NCI-H2107 treated with DMSO at 0.1 percent for 48 hours (cell line): ENCODE measurements at regions not wholly inside any gene's neighbourhood (a gene's known extent, or its start where the extent isn't known, plus 50 kb on each side); places are given as distances from the start of the nearest gene placed in this dataset.
"Not testable (repeated sequence)": the region's sequence is repeated elsewhere in the genome, so short reads cannot be mapped to it uniquely, and the experiment has no call there.

Experiments
- DNase-seq: peaks from one replicate; lab custom pipeline; 2025; ENCODE audit not compliant: unreplicated experiment; lab: John Stamatoyannopoulos, UW

DNA sequence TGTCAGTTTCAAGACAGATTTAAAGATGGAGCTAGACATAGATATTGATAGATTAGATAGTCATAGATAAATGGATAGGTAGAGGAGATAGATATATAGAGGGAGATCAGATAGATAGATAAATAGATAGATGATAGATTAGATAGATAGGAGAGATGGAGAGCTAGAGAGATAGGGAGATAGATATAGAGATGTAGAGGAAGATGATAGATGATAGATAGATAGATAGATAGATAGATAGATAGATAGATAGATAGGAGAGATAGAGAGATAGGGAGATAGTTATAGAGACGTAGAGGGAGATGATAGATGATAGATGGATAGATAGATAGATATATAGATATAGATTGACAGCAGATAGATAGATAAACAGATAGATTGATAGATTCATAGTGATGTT, 1038.8 kb upstream of the AUTS2 start:
- DNase-seq: no peak

DNA sequence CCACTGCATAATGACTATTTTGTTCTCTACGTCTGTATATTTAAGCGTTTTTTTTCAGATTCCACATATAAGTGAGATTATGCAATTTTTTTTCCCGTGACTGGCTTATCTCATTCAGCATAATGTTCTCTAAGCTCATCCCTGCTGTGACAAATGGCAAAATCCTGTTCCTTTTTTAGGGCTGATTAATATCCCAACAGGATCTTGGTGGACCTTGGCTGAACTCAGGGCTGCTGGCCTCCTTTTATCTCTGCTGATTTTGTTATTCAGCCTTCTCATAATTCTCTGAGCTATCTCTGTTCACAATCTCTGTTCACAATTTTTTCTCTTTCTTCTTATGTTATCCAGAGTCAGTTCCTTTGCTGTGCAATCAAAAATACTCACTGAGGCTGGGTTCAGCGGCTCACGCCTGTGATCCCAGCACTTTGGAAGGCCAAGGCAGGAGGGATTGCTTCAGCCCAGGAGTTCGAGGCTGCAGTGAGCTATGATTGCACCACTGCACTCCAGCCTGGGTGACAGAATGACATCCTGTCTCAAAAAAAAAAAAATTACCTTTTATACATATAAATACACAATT, 1035.9 kb upstream of the AUTS2 start:
- DNase-seq: no peak

GRCh38 chr7:68564306-68565135, 1033.8 kb upstream of the AUTS2 start:
- no peak for DNase-seq

GRCh38 chr7:68571286-68571685, 1027.0 kb upstream of the AUTS2 start:
- no peak for DNase-seq

DNA sequence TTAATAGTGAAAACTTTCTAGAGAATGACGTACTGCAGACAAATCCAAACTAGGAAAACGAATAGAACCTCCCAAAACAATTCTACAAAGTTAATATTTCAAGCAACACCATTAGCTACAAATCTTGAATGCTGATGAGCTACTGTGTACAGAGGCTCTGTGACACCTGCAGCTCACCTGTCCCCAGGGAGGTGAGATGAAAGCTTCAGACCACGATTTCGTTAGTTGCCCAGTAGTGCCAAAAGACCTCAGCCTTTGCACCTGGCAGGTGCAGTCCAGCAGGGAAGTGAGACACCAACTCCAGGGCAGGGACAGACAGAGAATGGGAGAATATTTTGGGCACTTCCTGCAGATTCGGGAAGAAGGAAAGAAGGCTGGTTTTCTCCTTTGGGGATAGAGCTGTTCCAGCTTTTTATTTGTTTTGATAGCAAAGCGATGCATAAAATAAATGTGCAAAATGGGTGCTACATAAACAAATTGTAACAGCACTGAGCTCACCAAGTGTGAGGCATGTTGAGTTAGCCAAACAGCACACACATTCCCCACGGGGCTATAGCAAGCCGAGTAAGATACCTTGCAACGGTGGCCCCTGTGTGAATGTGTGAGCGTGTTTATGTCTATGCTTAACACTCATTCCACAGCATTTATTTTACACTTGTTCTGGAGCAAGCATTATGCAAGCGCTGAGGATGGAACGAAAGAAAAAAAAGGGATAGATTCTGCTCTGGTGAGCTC, 1024.8 kb upstream of the AUTS2 start:
- DNase-seq: peak; percentile 61

- no peak for DNase-seq
Measured at GRCh38 chr7:68576366-68576765, 1021.9 kb upstream of the AUTS2 start.

DNA sequence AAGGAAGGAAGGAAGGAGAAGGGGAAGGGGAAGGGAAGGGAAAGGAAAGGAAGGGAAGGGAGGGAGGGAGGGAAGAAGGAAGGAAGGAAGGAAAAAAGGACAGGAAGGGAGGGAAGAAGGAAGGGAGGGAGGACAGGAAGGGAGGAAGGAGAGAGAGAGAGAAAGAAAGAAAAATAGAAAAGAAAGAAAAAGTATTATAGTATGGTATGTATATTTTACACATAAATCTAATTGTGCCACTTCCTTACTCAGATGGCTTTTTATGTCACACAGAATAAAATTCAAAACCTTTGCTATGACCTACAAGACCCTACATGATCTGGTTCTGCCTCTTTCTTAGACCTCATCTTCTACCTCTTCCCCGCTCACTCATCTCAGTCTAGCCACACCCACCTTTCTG, 1016.9 kb upstream of the AUTS2 start:
- DNase-seq: no peak

DNA sequence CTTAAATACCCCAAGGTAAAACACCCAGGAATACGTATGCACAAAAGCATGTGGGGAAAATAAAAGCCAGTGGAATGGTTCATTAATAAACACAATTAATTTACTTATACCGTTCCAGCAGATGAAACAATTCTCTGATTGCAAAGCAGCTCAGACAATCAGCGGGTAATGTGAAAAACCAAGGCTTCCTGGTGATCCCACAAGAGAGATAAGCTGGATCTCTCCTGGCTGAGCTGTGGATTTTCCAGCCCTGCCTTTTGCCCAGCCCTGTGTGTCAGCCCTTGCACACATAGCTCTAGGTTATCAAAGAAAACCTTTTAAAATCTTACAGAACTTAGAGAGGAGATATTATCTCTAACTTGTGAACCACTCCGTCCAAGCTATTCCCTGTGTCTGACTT, 1010.7 kb upstream of the AUTS2 start:
- no peak for DNase-seq

- DNase-seq: no peak
Measured at GRCh38 chr7:68601826-68602225, 996.4 kb upstream of the AUTS2 start.

- no peak for DNase-seq
Measured at GRCh38 chr7:68604541-68604940, 993.7 kb upstream of the AUTS2 start.

GRCh38 chr7:68610701-68611100, 987.6 kb upstream of the AUTS2 start:
- DNase-seq: no peak

DNA sequence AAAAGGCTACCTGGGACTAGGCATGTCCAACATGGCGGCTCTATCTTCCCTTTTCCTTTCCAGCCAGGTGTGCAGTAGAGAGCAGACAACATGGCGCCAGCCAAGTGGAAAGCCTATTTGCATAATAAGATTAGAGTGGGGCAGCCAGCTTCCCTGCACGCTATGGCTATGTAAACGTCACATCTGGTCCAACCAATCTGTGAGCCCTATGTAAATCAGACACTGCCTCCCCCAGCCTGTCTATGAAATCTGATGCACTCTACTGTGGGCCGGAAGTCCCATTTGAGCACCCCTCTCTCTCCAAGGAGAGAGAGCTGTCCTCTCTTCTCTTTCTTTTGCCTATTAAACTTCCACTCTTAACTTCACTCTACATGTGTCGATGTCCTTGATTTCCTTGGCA, 984.9 kb upstream of the AUTS2 start:
- no peak for DNase-seq

DNA sequence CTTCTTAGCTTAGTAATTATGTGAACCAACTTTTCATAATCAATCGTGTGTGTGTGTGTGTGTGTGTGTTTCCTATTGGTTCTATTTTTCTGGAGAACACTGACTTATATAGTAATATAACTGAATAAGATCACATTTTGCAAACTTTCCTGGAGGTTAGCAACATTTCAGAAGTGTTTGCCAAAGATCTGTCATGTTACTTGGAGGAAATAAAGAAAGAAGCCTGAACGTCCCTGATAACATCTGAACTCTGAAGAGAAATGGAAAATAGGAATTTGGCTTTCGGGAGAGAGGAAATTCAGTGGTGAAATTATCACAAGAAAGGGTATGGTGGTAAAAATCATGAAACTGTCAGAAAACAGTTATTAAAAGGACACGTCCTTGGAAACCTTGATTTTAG, 984.4 kb upstream of the AUTS2 start:
- no peak for DNase-seq

DNA sequence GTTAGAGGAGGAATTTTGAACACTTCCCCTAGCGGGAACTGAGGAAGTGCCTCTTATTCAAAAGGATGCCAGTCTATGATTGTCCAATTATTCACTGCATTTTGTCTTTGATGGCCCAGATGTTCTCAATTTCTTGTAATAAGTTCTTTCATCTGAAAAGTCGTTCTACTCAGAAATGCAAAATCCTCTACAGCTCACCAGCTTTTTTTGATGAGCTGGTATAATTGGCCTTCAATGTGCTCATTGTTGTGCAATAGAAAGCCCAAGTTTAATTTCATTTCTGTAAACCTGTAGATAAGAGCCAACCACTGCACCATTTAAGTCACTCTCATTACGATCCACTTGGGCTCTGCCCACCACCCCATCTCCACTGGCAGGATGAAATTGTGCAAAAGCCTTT, 978.7 kb upstream of the AUTS2 start:
- no peak for DNase-seq

DNA sequence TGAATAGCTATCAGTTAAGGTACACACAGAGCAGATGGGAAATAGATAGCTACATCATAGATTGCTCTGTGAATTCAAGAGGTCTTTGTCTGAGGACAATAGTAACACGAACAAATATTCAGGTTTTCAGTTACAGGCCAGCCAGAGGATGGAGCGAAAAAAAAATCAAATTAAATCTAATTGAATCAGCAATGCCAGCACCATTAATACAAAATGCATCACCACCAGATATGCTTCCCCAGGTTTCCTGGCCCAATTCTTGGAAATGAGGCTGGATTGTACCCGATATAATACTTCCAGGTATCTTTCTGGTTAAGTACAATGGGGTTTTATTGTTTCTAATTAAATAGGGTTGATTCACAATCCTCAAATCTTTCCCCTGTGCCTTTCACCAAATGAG, 975.8 kb upstream of the AUTS2 start:
- peak; percentile 20 for DNase-seq

DNA sequence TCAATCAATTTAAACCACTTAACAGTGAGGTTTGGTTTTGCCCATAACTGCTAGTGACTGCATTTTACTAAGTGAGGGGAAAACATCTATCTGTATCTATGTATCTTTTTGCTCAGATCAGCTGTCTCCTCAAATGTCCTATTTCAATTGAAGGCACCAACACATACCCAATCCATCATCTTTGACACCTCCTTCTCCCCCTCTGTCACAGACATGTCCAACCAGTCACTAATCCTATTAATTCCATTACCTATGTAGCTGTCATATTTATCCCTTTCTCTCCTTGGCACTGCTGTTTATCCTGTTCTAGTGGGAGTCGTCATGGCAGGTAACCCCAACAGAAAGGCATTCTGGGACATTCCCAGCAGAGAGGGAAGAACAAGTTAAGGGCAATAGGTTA, 975.2 kb upstream of the AUTS2 start:
- no peak for DNase-seq

DNA sequence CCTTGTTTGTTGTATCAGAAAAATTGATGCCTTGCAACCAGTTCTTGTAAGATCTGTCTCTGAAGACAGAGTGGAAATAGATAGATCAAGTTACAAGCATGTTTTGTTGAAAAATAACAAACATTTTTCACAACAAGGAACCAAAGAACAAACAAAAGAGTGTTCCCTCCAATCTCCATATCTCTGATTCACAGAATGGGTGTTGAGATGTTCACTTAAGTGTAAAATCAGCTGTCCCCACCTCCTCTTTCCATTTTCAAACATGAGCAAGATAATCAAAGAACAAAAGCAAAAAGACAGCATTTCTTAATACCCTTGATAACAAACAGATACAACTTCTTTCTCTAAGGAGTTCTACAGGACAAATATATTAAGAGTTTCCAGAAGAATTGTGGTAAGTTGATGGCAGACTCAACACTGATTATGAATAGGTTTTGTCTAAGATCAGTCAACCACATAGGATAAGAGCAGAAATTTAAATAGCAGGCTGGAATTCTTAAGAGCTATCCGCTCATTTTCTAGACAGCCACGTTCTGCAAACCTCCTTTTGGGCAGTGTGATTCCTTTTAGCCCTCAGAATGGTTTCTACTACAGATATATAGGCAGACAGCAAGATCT, 970.9 kb upstream of the AUTS2 start:
- DNase-seq: no peak

DNA sequence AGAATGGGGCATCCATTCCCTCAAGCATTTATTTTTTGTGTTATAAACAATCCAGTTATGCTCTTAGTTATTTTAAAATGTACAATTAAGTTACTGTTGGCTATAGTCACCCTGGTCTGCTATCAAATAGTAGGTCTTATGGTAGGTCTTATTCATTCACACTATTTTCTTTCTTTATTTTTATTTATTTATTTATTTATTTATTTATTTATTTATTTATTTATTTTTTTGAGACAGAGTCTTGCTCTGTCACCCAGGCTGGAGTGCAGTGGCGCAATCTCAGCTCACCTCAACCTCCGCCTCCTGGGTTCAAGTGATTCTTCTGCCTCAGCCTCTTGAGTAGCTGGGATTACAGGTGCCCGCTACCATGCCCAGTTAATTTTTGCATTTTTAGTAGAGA, 967.4 kb upstream of the AUTS2 start:
- DNase-seq: not testable (repeated sequence)

GRCh38 chr7:68640103-68640502, 958.2 kb upstream of the AUTS2 start:
- no peak for DNase-seq

GRCh38 chr7:68642727-68643126, 955.5 kb upstream of the AUTS2 start:
- DNase-seq: no peak

GRCh38 chr7:68663392-68663791, 934.9 kb upstream of the AUTS2 start:
- no peak for DNase-seq

DNA sequence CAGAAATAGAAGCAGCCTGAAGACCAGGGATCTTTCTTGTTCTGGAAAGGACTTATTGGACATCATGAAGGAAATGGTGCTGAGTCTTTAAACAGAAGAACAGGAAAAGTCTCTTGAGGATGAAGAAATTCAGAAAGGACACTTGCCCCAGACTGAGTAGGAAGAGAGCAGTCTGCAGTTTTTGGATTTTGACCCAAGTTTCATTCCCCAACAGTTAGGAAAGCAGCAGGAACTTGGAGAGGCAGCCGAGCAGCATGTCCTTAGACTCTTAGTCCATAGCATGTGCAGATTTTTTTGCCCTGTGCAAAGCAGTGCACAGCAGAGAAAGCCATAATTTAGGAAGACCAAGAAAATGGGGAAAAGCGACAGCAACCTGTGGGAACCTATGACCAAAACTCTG, 927.2 kb upstream of the AUTS2 start:
- DNase-seq: no peak
